Smooth muscle cell (in vitro differentiated cells): ENCODE measurements at regions not wholly inside any gene's neighbourhood (a gene's known extent, or its start where the extent isn't known, plus 50 kb on each side); places are given as distances from the start of the nearest gene placed in this dataset.

Source experiments
- DNase-seq: peaks from one replicate; lab custom pipeline; 2025; ENCODE audit not compliant: unreplicated experiment; lab: John Stamatoyannopoulos, UW
- H2AFZ ChIP-seq: fragments of 200-600 bp; sonication (generic); 2 replicates; pipeline ENCODE4 v1.6.0; 2016; ENCODE audit warnings: antibody characterized with exemption, low read depth, mild to moderate bottlenecking
- H3F3A ChIP-seq: fragments of 200-600 bp; sonication (generic); 2 replicates; pipeline ENCODE4 v1.6.0; 2017; ENCODE audit warnings: antibody characterized with exemption, low read depth
- H3K27ac ChIP-seq: fragments of 200-600 bp; sonication (generic); 2 replicates; pipeline ENCODE4 v1.5.1; 2016; ENCODE audit warnings: low read depth, mild to moderate bottlenecking
- H3K27me3 ChIP-seq: fragments of 200-600 bp; sonication (generic); 2 replicates; pipeline ENCODE4 v1.6.1; 2016; ENCODE audit warnings: low read depth, mild to moderate bottlenecking
- H3K36me3 ChIP-seq: fragments of 200-600 bp; sonication (generic); 2 replicates; pipeline ENCODE4 v1.5.1; 2016; ENCODE audit warnings: low read depth
- H3K4me1 ChIP-seq: fragments of 200-600 bp; sonication (generic); 2 replicates; pipeline ENCODE4 v1.5.1; 2016; ENCODE audit warnings: low read depth
- H3K4me2 ChIP-seq: fragments of 200-600 bp; sonication (generic); 2 replicates; pipeline ENCODE4 v1.6.0; 2016; ENCODE audit warnings: mild to moderate bottlenecking
- H3K4me3 ChIP-seq: fragments of 200-600 bp; sonication (generic); 2 replicates; pipeline ENCODE4 v1.5.1; 2016; ENCODE audit warnings: mild to moderate bottlenecking
- H3K79me2 ChIP-seq: fragments of 200-600 bp; sonication (generic); 2 replicates; pipeline ENCODE4 v1.6.0; 2016; ENCODE audit warnings: low read depth, mild to moderate bottlenecking
- H3K9ac ChIP-seq: fragments of 200-600 bp; sonication (generic); 2 replicates; pipeline ENCODE4 v1.6.0; 2016; ENCODE audit warnings: low read depth
- H3K9me3 ChIP-seq: fragments of 200-600 bp; sonication (generic); replicated peaks from 2 replicates; pipeline ENCODE4 v1.5.1; 2016; ENCODE audit warnings: low read depth
- H4K20me1 ChIP-seq: fragments of 200-600 bp; sonication (generic); 2 replicates; pipeline ENCODE4 v1.6.0; 2016; ENCODE audit warnings: low read depth
- CTCF ChIP-seq: fragments of 200-600 bp; sonication (generic); IDR thresholded peaks from 2 replicates; pipeline ENCODE4 v1.5.1; 2017; ENCODE audit warnings: borderline replicate concordance, mild to moderate bottlenecking, antibody characterized with exemption; ENCODE audit not compliant: insufficient read depth, poor library complexity, severe bottlenecking
- WGBS: methylation state at CpG from one replicate; pipeline ENCODE4 v1.1.7; 2016; ENCODE audit warnings: low lambda C conversion rate; 5-methylcytosine and 5-hydroxymethylcytosine counted together

DNA sequence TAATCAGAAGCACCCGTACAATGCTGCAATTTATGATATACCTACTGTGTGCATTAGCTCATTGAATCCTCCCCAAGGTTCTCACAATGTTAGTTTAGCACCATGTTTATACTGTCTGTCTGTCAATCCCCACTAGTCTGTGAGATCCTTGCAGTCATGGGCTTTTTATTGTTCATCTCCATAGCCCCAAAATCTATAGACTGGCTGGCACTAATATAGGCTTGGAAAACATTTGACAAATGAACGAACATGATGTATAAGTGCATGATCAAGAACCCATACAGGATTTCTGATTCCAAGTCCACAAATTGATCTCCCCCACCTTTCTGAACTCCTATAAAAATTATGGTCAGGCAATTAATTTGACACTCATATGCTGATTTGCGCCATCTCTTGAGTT lies 290.0 kb downstream of the OMA1 start:
- WGBS: 92% methylated on average over 3 of the region's 3 CpGs
- no peak overlapping the region for H3K4me2 ChIP-seq
- no peak for DNase-seq
- H3K79me2 ChIP-seq: no peaks in the 10 kb centered on the region
- no peak overlapping the region for H3K9ac ChIP-seq
- TF ChIP-seq CTCF: no peak
- no peak overlapping the region for H3K4me3 ChIP-seq
- no peaks in the 10 kb centered on the region for H3K27me3 ChIP-seq
- H3F3A ChIP-seq: no peaks in the 10 kb centered on the region
- H3K9me3 ChIP-seq: no peaks in the 10 kb centered on the region
- H3K27ac ChIP-seq: no peak overlapping the region
- no peak overlapping the region for H2AFZ ChIP-seq
- no peaks in the 10 kb centered on the region for H3K36me3 ChIP-seq
- H4K20me1 ChIP-seq: no peaks in the 10 kb centered on the region
- no peaks in the 10 kb centered on the region for H3K4me1 ChIP-seq

DNA sequence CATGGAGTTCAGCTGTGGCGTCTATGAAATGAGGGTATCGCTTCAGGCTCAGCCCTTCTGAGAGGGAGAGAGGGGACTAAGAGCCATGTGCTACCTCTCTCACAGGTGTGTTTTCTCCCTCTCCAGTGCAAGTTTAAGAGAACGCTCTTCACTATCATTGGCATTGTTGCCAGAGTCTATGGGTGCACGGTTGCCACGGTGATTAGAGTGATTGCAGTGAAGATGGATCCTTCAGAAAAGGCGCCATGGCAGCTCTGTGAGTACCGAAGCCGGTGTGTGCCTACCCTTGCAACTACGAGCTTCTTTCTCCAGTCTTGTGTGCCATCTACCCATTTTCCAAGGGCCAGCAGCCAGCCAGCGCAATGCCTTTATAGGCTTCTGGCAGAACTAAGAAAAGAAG lies 290.5 kb downstream of the OMA1 start:
- no peaks in the 10 kb centered on the region for H3K9me3 ChIP-seq
- no peaks in the 10 kb centered on the region for H3F3A ChIP-seq
- H3K36me3 ChIP-seq: no peaks in the 10 kb centered on the region
- no peaks in the 10 kb centered on the region for H3K79me2 ChIP-seq
- H2AFZ ChIP-seq: no peak overlapping the region
- peaks cover 4% of the 10 kb centered on the region for H3K27me3 ChIP-seq
- no peak overlapping the region for H3K4me3 ChIP-seq
- no peak for DNase-seq
- H3K4me1 ChIP-seq: no peaks in the 10 kb centered on the region
- no peak overlapping the region for H3K9ac ChIP-seq
- H4K20me1 ChIP-seq: no peaks in the 10 kb centered on the region
- WGBS: 94% methylated on average over 10 of the region's 10 CpGs
- TF ChIP-seq CTCF: no peak
- H3K27ac ChIP-seq: no peak overlapping the region
- H3K4me2 ChIP-seq: no peak overlapping the region

GRCh38 chr1:58255192-58255591 lies 291.3 kb downstream of the OMA1 start:
- H3K4me2 ChIP-seq: no peak overlapping the region
- no peaks in the 10 kb centered on the region for H3K36me3 ChIP-seq
- WGBS: 75% methylated on average over 4 of the region's 4 CpGs
- no peak for DNase-seq
- H3K27me3 ChIP-seq: peaks cover 11% of the 10 kb centered on the region
- no peaks in the 10 kb centered on the region for H4K20me1 ChIP-seq
- no peak overlapping the region for H3K4me3 ChIP-seq
- H3K9ac ChIP-seq: no peak overlapping the region
- no peaks in the 10 kb centered on the region for H3K79me2 ChIP-seq
- no peak for TF ChIP-seq CTCF
- H3K4me1 ChIP-seq: peaks cover 3% of the 10 kb centered on the region
- no peaks in the 10 kb centered on the region for H3F3A ChIP-seq
- no peaks in the 10 kb centered on the region for H3K9me3 ChIP-seq
- H3K27ac ChIP-seq: no peak overlapping the region
- H2AFZ ChIP-seq: no peak overlapping the region

- Histone ChIP-seq H3K4me1 (peaks cover 12% of the 10 kb centered on the region), H4K20me1 (no peaks in the 10 kb centered on the region), H3K9me3 (no peaks in the 10 kb centered on the region), H3K9ac (no peak overlapping the region), H3K79me2 (no peaks in the 10 kb centered on the region), H3K36me3 (no peaks in the 10 kb centered on the region), H3K4me3 (no peak overlapping the region), H2AFZ (no peak overlapping the region), H3K4me2 (no peak overlapping the region), H3K27ac (no peak overlapping the region), H3F3A (no peaks in the 10 kb centered on the region), H3K27me3 (peaks cover 47% of the 10 kb centered on the region)
- peak; percentile 27 for TF ChIP-seq CTCF
- no peak for DNase-seq
- WGBS: 50% methylated on average over 4 of the region's 4 CpGs
Observed at GRCh38 chr1:58251430-58252073, 295.0 kb downstream of the OMA1 start.
